HG02943 (cell line): ENCODE measurements at regions not wholly inside any gene's neighbourhood (a gene's known extent, or its start where the extent isn't known, plus 50 kb on each side); places are given as distances from the start of the nearest gene placed in this dataset.

Experiments used
- ATAC-seq: cut with Tn5 transposase; IDR thresholded peaks from one replicate; pipeline ENCODE4 v1.9.1; 2021; ENCODE audit warnings: mild to moderate bottlenecking, low read depth, moderate library complexity; ENCODE audit not compliant: unreplicated experiment

DNA sequence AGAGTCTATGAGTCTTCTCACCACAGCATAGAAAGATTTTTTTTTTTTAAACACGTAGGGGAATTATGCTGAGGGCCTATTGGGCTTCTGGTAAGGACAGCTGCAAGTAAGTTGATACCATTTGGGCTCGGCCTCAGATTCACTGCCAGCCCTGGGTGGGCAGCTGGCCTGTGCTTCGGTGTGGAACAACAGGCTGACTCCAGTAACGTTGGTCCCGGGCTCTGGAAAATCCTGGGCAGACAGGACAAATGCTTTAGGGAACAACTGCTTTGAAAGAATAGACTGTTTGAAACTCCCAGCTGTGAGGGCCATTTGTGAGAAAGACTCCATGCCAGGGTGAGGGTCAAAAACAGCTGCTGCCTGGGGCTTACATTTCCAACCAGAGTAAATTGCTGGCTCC, 366.5 kb downstream of the QKI start:
- no peak for ATAC-seq

GRCh38 chr6:163779727-163780284, 365.3 kb downstream of the QKI start:
- no peak for ATAC-seq

- no peak for ATAC-seq
Measured at GRCh38 chr6:163777716-163778115, 363.2 kb downstream of the QKI start.

- ATAC-seq: no peak
Measured at GRCh38 chr6:163776906-163777686, 362.6 kb downstream of the QKI start.

DNA sequence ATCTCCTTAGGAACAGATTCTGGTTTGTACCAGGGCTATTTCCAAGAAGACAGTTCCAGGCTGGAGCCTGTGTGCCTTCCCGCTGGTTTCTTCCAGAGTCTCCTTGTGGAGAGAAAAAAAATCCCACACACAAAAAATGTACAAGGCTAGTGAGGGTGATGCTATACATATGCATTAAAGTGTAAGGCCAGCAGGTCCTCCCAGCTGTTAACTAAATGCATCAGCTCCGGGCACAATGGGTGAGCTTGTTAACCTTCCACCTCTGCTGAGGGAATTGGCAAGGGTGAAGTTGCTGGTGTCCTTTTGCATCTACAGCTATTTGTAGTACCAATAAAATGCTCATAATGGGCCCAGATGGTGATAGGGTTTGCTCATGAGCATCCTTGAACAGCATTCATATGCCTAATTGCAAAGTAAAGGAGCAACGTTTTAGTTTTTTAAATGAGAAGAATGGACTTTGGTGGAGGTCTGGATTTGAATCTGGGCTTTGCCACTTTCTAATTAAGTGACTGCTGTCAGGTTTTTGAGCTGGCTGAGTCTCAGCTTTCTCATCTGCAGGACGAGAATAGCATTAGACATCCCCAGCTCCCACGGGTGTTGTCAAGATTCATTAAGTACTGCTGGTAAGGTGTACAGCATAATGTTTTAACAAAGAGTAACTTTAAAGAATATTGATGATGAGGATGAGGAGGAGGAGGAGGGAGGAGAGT, 361.8 kb downstream of the QKI start:
- no peak for ATAC-seq

DNA sequence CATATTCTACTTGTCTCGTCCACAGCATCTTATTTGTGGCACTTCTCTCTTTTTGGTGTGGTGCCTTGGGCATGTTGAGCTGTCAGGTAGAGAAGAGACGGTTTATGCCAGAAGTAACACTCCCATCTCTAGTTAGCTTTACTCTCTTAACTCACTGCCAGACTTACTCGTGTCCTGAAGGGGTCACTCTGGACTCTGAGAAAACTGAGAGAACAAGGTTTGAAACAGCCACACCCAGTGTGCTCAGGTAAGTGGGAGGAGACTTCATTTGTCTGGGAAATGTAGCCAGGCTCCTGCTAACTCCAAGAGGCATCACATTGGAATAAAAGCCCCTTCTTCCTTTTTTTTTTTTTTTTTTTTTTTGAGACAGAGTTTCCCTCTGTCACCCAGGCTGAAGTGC, 360.8 kb downstream of the QKI start:
- ATAC-seq: no peak

DNA sequence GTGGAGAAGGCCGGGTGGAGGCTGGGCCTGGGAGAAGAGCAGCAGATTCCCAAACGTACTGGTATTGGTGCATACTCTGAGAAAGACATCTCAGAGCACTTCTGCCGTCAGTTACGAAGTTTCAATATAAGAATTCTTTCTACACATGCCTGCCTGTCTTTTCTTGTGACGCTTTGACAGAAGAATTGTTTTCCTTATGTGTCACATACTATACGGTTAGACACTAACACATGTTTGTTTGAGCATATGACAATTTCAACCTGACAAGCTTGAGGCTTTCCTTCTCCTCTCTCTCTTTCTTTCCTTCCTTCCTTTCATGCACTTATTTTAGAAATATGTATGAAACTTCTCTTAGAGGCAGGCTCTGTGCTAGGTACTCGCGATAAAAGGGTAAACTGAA, 360.0 kb downstream of the QKI start:
- no peak for ATAC-seq

- no peak for ATAC-seq
Measured at GRCh38 chr6:163773646-163774045, 359.1 kb downstream of the QKI start.

DNA sequence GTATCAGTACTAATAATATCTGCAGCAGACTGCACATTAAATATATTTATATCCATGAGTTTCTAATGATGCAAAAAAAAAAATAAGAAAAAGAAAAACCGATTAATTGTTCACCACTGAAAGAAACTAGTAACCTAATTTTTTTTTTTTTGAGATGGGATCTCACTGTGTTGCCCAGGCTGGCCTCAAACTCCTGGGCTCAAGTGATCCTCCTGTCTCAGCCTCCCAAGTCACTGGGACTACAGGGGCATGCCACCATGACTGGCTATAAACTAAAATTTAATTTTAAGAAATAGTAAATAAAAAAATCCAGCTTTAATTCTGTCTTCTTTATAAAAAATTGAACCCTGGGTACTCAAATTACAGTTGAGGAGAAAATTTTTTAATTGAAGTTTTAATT, 358.2 kb downstream of the QKI start:
- no peak for ATAC-seq

GRCh38 chr6:163771180-163771579, 356.7 kb downstream of the QKI start:
- no peak for ATAC-seq

- ATAC-seq: no peak
Measured at GRCh38 chr6:163768905-163769304, 354.4 kb downstream of the QKI start.

- ATAC-seq: no peak
Measured at GRCh38 chr6:163766936-163767335, 352.4 kb downstream of the QKI start.

DNA sequence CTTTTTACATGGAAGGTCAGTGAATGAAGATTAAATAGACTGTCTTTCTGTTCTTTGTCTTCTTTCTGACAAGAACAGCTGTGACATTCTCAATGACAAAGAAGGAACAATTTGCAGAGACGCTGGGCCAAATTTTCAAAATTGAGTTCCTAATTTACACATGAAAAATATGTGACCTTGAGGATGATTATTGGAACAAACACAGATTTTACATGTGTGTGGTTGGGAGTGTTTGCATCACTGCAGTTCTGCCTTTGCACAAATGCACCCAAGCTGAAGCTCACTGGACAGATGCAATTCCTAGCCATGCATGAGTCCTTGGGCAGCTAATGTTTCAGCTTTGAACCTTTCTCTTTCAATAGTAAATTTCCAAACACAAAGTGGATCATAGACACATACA, 350.8 kb downstream of the QKI start:
- ATAC-seq: no peak

GRCh38 chr6:163764565-163764964, 350.0 kb downstream of the QKI start:
- ATAC-seq: no peak

DNA sequence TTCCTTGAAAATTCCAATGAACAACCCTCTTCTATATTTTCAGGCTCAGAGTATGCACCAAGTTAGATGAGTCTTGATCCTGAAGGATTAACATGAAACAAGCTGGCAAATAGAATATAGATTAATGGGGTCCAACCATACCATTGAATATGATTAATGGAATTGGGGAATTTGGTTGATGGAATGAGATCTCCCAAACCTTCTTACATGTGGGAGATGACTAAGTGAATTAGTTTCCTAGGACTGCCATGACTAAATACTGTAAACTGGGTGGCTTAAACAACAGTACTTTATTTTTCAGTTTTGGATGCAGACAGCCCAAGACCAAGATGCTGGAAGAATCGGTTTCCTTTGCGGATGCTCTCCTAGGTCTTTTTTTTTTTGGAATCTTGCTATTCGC, 347.0 kb downstream of the QKI start:
- no peak for ATAC-seq

GRCh38 chr6:163760860-163761259, 346.3 kb downstream of the QKI start:
- ATAC-seq: no peak

DNA sequence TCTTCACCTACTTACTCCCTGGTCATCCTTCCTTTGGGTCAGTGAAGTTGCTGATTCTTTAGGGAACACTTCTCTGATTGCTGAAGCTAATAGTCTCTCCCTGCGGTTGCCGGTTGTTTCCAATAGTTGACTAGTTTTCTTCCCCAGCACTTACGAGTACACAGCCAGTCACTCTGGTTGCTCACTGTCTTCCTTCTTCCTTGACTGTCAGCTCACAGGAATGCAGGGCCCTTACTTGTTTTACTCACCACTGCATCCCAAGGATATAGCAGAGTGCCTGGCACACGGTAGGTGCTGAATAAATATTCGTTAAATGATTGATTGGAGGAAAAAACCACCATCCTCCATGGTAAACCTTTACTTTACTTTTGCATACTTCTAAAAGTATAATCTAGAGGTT, 345.0 kb downstream of the QKI start:
- ATAC-seq: no peak

DNA sequence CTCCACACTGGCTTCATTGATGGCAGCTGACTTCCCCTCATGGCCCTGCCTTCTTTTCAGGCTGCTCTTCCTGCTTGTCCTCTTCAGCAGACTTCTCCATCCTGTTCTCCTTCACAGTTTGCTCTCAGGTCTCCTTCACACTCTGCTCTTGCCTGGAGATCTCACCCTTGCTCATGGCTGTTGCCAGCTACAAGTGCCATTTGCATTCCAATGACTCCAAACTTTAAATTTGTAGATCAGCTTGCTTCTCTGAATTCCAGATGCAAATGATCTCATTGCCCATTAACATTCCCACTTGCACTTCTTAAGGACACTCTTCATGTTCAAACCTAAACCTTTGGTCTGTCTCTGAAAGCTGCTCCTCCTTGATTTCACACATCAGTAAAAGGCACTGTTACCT, 343.0 kb downstream of the QKI start:
- no peak for ATAC-seq

- ATAC-seq: peak; percentile 100
Measured at GRCh38 chr6:163756079-163756478, 341.6 kb downstream of the QKI start.

DNA sequence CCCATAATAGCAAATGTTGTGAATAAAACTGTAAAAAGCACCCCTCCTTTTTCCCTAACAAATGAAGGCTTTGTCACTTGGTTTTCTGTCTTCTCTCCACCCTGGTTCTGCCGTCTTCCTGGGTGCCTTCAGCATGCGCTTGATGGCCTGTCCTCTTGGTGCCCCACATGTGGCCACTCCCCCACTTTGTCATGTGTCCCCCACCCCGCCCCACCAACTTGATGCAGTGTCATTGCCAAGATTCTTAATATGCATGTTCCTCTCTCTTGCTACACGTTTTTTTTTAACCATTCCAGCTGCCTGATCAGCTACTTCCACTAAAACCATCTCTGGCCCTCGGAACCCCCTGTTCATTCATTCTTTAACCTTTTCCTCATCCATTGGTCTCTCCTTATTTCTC, 340.3 kb downstream of the QKI start:
- ATAC-seq: no peak

GRCh38 chr6:163753430-163753829, 338.9 kb downstream of the QKI start:
- ATAC-seq: no peak

DNA sequence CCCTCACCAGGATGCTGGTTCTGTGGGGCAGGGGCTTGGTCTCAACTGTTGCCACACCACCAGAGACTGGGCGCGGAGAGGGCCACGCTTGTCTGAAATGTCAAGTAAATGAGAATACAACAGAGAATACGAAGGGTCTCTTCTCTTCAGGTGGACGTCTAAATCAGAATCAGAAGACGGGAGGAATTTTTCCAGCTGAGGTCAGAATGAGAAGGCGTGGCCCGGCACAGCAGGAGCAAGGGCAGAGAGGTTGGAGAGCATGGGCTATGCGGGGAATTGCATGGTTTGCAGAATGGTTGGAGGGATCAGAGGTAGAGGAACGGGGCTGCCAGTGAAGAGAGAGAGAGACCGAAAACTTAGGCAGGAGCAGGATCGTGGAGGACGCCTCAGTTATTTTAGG, 337.9 kb downstream of the QKI start:
- ATAC-seq: no peak
